Panc1 (cell line): ENCODE measurements at regions not wholly inside any gene's neighbourhood (a gene's known extent, or its start where the extent isn't known, plus 50 kb on each side); places are given as distances from the start of the nearest gene placed in this dataset.

Experiments used
- ATAC-seq: fragments of 200-7000 bp; cut with Tn5 transposase; 2 replicates; pipeline ENCODE4 v1.9.1; 2020; ENCODE audit warnings: mild to moderate bottlenecking, moderate library complexity
- BruUV-seq: library from RNA; stranded (reverse); fragments of 400-500 nt; replicated peaks from 2 replicates; lab custom pipeline; 2021; lab: Mats Ljungman, UMichigan
- CTCF ChIA-PET: fragments of 300-600 bp; sonication (Branson Sonifier 250); formaldehyde crosslinking; loops from one replicate; lab custom pipeline; 2022; ENCODE audit warnings: antibody characterized with exemption; lab: Charles Lee
- POLR2A ChIA-PET: fragments of 300-600 bp; sonication (Branson Sonifier 250); formaldehyde crosslinking; loops from one replicate; lab custom pipeline; 2022; ENCODE audit warnings: antibody characterized with exemption; lab: Charles Lee
- DNase-seq: peaks from one replicate; pipeline ENCODE4 v3.0.0-alpha.2; 2010; ENCODE audit warnings: low read depth, low spot score
- H3K27ac ChIP-seq: 2 replicates; pipeline ENCODE4 v1.5.1; 2011; ENCODE audit warnings: mild to moderate bottlenecking, low read length, inconsistent platforms
- H3K27me3 ChIP-seq: fragments of 200-500 bp; sonication (Bioruptor generic); 2 replicates; pipeline ENCODE4 v1.6.0; 2014; ENCODE audit warnings: low read length, inconsistent platforms; ENCODE audit not compliant: control insufficient read depth, insufficient read depth
- H3K36me3 ChIP-seq: fragments of 200-500 bp; sonication (Bioruptor generic); 2 replicates; pipeline ENCODE4 v1.5.1; 2014; ENCODE audit warnings: inconsistent platforms, mild to moderate bottlenecking, low read length, moderate library complexity; ENCODE audit not compliant: control insufficient read depth, insufficient read depth
- H3K4me1 ChIP-seq: 2 replicates; pipeline ENCODE4 v1.5.1; 2011; ENCODE audit warnings: inconsistent platforms, mild to moderate bottlenecking, low read length, moderate library complexity; ENCODE audit not compliant: control insufficient read depth, insufficient read depth
- H3K4me3 ChIP-seq, 2 experiments: 2 replicates each; pipeline ENCODE4 v1.5.1; 2011 to 2012; ENCODE audit warnings: low read depth in 2 of 2, low read length in 2 of 2, mild to moderate bottlenecking in 2 of 2, inconsistent platforms in 1 of 2, moderate library complexity in 1 of 2
- H3K9me3 ChIP-seq: fragments of 200-500 bp; sonication (Bioruptor generic); 2 replicates; pipeline ENCODE4 v1.5.1; 2014; ENCODE audit warnings: low read depth, mild to moderate bottlenecking, inconsistent platforms, low read length, moderate library complexity; ENCODE audit not compliant: control insufficient read depth, insufficient read depth
- POLR2AphosphoS5 ChIP-seq: IDR thresholded peaks from 2 replicates; pipeline ENCODE4 v1.6.1; 2012; ENCODE audit warnings: mild to moderate bottlenecking, low read depth, low read length, moderate library complexity
- SIN3A ChIP-seq: IDR thresholded peaks from 2 replicates; pipeline ENCODE4 v1.6.1; 2012; ENCODE audit warnings: low read depth, mild to moderate bottlenecking, low read length, moderate library complexity, borderline replicate concordance; ENCODE audit not compliant: insufficient read depth
- TCF7L2 ChIP-seq: IDR thresholded peaks from 2 replicates; pipeline ENCODE4 v1.6.1; 2011; ENCODE audit warnings: mild to moderate bottlenecking, low read depth, low read length, inconsistent platforms
- in situ Hi-C: cut with HindIII; loops from 2 replicates; pipeline ENCODE4 v1.10.0; 2016; ENCODE audit warnings: low sequenced_read_pairs, low pct_unique_long_range_greater_than_20kb
- intact Hi-C: fragments of 100-400 bp; cut with micrococcal nuclease; formaldehyde crosslinking; loops from one replicate; pipeline ENCODE4 v1.10.0; 2022; ENCODE audit not compliant: unreplicated experiment
- TF ChIP-seq, protein P1 (sequence below), 2 experiments: IDR thresholded peaks; 2 replicates each; pipeline ENCODE4 v1.6.1; 2011 to 2012; ENCODE audit warnings: low read depth in 2 of 2, control low read depth in 1 of 2, low read length in 1 of 2, mild to moderate bottlenecking in 1 of 2, moderate library complexity in 1 of 2; ENCODE audit not compliant: insufficient read depth in 1 of 2
- TF ChIP-seq, protein P2 (sequence below): fragments of 450-650 bp; IDR thresholded peaks from 2 replicates; pipeline ENCODE4 v1.5.1; 2017; ENCODE audit warnings: mild to moderate bottlenecking

DNA sequence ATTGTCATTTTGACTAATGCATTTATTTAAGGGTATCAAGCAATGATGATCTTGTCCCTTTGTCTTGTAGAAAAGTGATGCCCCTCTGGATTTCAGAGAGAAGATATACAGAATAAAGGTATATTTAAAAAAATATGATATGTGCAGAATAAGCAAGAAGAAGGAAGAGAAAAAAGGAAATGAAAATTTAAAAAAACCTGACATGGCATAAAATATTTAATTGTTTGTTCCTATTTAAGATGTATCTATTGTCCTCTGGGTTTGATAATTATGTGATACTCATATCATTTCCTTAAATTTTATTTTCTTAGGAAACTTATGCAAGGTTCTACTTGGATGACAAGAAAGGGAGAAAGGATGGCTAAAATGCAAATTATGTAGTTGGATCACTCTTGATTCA is 983.7 kb upstream of the CDH6 start:
- Histone ChIP-seq H3K4me3 (no peak overlapping the region), H3K27ac (no peak overlapping the region), H3K9me3 (no peaks in the 10 kb centered on the region), H3K27me3 (no peaks in the 10 kb centered on the region), H3K4me1 (no peaks in the 10 kb centered on the region), H3K36me3 (no peaks in the 10 kb centered on the region)
- in situ Hi-C loops = no loop called here
- no TSS peak for BruUV-seq
- ChIA-PET CTCF (no interaction called here), POLR2A (no interaction called here)
- intact Hi-C loops = no loop called here
- TF ChIP-seq, protein P1, sequence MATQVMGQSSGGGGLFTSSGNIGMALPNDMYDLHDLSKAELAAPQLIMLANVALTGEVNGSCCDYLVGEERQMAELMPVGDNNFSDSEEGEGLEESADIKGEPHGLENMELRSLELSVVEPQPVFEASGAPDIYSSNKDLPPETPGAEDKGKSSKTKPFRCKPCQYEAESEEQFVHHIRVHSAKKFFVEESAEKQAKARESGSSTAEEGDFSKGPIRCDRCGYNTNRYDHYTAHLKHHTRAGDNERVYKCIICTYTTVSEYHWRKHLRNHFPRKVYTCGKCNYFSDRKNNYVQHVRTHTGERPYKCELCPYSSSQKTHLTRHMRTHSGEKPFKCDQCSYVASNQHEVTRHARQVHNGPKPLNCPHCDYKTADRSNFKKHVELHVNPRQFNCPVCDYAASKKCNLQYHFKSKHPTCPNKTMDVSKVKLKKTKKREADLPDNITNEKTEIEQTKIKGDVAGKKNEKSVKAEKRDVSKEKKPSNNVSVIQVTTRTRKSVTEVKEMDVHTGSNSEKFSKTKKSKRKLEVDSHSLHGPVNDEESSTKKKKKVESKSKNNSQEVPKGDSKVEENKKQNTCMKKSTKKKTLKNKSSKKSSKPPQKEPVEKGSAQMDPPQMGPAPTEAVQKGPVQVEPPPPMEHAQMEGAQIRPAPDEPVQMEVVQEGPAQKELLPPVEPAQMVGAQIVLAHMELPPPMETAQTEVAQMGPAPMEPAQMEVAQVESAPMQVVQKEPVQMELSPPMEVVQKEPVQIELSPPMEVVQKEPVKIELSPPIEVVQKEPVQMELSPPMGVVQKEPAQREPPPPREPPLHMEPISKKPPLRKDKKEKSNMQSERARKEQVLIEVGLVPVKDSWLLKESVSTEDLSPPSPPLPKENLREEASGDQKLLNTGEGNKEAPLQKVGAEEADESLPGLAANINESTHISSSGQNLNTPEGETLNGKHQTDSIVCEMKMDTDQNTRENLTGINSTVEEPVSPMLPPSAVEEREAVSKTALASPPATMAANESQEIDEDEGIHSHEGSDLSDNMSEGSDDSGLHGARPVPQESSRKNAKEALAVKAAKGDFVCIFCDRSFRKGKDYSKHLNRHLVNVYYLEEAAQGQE (IDR thresholded peaks at IDR 0.05; ENCODE audit: insufficient read depth in 1 of 2, low read depth in 2 of 2, low read length in 1 of 2) = no peak
- TF ChIP-seq POLR2AphosphoS5 (no peak), SIN3A (no peak), TCF7L2 (no peak)
- TF ChIP-seq, protein P2, sequence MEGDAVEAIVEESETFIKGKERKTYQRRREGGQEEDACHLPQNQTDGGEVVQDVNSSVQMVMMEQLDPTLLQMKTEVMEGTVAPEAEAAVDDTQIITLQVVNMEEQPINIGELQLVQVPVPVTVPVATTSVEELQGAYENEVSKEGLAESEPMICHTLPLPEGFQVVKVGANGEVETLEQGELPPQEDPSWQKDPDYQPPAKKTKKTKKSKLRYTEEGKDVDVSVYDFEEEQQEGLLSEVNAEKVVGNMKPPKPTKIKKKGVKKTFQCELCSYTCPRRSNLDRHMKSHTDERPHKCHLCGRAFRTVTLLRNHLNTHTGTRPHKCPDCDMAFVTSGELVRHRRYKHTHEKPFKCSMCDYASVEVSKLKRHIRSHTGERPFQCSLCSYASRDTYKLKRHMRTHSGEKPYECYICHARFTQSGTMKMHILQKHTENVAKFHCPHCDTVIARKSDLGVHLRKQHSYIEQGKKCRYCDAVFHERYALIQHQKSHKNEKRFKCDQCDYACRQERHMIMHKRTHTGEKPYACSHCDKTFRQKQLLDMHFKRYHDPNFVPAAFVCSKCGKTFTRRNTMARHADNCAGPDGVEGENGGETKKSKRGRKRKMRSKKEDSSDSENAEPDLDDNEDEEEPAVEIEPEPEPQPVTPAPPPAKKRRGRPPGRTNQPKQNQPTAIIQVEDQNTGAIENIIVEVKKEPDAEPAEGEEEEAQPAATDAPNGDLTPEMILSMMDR = no peak
- ATAC-seq = no peak
- no peak for DNase-seq

DNA sequence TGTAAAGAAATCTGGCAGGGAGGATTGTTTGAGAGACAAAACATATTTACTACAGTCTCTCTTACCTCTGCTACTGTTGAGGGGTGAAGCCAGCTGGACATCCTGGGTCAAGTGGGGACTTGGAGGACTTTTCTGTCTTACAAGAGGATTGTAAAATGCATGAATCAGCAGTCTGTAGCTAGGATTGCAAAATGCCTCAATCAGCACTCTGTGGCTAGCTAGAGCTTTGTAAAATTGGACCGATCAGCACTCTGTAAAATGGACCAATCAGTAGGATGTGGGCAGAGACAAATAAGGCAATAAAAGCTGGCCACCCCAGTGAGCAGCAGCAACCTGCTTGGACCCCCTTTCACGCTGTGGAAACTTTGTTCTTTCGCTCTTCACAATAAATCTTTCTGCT is 995.8 kb upstream of the CDH6 start:
- POLR2A ChIA-PET = no interaction called here
- in situ Hi-C loops (no loop called here), intact Hi-C loops (no loop called here)
- no peak for TF ChIP-seq SIN3A
- no peak for TF ChIP-seq TCF7L2
- TF ChIP-seq POLR2AphosphoS5 = no peak
- TF ChIP-seq, protein P2 = no peak
- TF ChIP-seq, protein P1 (IDR thresholded peaks at IDR 0.05; ENCODE audit: insufficient read depth in 1 of 2, low read depth in 2 of 2, low read length in 1 of 2) = no peak
- no peaks in the 10 kb centered on the region for H3K4me1 ChIP-seq
- CTCF ChIA-PET = no interaction called here
- BruUV-seq = no TSS peak
- no peaks in the 10 kb centered on the region for H3K9me3 ChIP-seq
- no peaks in the 10 kb centered on the region for H3K36me3 ChIP-seq
- no peaks in the 10 kb centered on the region for H3K27me3 ChIP-seq
- DNase-seq (no peak), ATAC-seq (no peak)
- H3K27ac ChIP-seq = no peak overlapping the region
- H3K4me3 ChIP-seq = no peak overlapping the region
